Body of pancreas (tissue), 4 donors: ENCODE measurements at regions not wholly inside any gene's neighbourhood (a gene's known extent, or its start where the extent isn't known, plus 50 kb on each side); places are given as distances from the start of the nearest gene placed in this dataset.

Source experiments
- POLR2A ChIP-seq, 3 donors: fragments of 450-650 bp; IDR thresholded peaks; one replicate each; pipeline ENCODE4 v1.6.1; 2016; ENCODE audit warnings: antibody characterized with exemption in 3 of 3, mild to moderate bottlenecking in 2 of 3
- TF ChIP-seq, protein P1 (sequence below), 7 experiments: fragments of 450-650 bp in 4 of 7; fragments of 200-600 bp in 3 of 7; sonication (generic) in 3 of 7; IDR thresholded peaks; one replicate each; pipeline ENCODE4 v1.5.1; 2016 to 2019; ENCODE audit warnings: antibody characterized with exemption in 7 of 7

DNA sequence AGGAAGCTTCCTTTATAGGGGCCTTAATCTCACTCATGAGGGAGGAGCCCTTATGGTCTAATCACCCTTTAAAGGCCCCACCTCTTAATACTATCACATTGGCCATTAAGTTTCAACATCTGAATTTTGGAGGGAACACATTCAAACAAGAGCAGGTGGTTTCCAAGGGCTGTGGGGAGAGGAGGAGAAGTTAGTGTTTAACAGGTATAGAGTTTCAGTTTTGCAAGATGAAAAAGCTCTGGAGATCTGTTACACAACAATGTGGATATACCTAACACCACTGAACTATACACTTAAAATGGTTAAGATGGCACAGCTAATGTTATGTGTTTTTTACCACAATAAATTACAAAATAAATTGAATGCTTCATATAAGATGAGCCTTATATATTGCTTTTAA, 113.4 kb upstream of the DNAH14 start:
- no peak for TF ChIP-seq POLR2A (IDR thresholded peaks at IDR 0.05)
- TF ChIP-seq, protein P1, sequence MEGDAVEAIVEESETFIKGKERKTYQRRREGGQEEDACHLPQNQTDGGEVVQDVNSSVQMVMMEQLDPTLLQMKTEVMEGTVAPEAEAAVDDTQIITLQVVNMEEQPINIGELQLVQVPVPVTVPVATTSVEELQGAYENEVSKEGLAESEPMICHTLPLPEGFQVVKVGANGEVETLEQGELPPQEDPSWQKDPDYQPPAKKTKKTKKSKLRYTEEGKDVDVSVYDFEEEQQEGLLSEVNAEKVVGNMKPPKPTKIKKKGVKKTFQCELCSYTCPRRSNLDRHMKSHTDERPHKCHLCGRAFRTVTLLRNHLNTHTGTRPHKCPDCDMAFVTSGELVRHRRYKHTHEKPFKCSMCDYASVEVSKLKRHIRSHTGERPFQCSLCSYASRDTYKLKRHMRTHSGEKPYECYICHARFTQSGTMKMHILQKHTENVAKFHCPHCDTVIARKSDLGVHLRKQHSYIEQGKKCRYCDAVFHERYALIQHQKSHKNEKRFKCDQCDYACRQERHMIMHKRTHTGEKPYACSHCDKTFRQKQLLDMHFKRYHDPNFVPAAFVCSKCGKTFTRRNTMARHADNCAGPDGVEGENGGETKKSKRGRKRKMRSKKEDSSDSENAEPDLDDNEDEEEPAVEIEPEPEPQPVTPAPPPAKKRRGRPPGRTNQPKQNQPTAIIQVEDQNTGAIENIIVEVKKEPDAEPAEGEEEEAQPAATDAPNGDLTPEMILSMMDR (IDR thresholded peaks at IDR 0.05), result no peak
